HepG2 (cell line): ENCODE measurements at regions not wholly inside any gene's neighbourhood (a gene's known extent, or its start where the extent isn't known, plus 50 kb on each side); places are given as distances from the start of the nearest gene placed in this dataset.

Experiments
- ATAC-seq: fragments of 200-7000 bp; cut with Tn5 transposase; 3 replicates; pipeline ENCODE4 v1.9.1; 2020; ENCODE audit warnings: mild to moderate bottlenecking, moderate library complexity
- BruUV-seq: library from RNA; stranded (reverse); fragments of 400-500 nt; replicated peaks from 2 replicates; lab custom pipeline; 2021; lab: Mats Ljungman, UMichigan
- CTCF ChIA-PET: fragments of 300-600 bp; formaldehyde crosslinking; extraction: SDS; loops from one replicate; lab custom pipeline; 2021; ENCODE audit warnings: low total read pairs, inconsistent platforms, low intra/inter-chr PET ratio; lab: Yijun Ruan, JAX
- POLR2A ChIA-PET: fragments of 350-600 bp; sonication (Branson Sonifier 250); formaldehyde crosslinking; loops from one replicate; lab custom pipeline; 2020; ENCODE audit warnings: antibody characterized with exemption, inconsistent platforms; lab: Yijun Ruan, JAX
- DNase-seq: peaks from one replicate; pipeline ENCODE4 v3.0.0-alpha.2; 2015; ENCODE audit warnings: low spot score
- FAIRE-seq: peaks from 3 replicates; lab custom pipeline; 2011; peaks lifted over from hg19 to GRCh38; lab: Jason Lieb, UNC
- H2AFZ ChIP-seq: one replicate; pipeline ENCODE4 v1.6.1; 2011; ENCODE audit warnings: low read length, inconsistent platforms
- H3K27ac ChIP-seq: fragments of 300-600 bp; 3 replicates; pipeline ENCODE4 v1.8.0; 2011; ENCODE audit warnings: mixed run types, mild to moderate bottlenecking, mixed read lengths, low read length, inconsistent platforms; ENCODE audit not compliant: insufficient read depth; ENCODE audit errors: extremely low read length
- H3K27me3 ChIP-seq, 2 experiments: fragments of 200-600 bp in 1 of 2; 2 replicates in 1 of 2; 3 replicates in 1 of 2; pipeline versions ENCODE4 v1.6.0 to v1.8.0; 2011; ENCODE audit warnings: low read length in 2 of 2, mild to moderate bottlenecking in 2 of 2, moderate library complexity in 2 of 2, inconsistent platforms in 1 of 2; ENCODE audit not compliant: insufficient read depth in 2 of 2, control insufficient read depth in 1 of 2
- H3K36me3 ChIP-seq, 2 experiments: fragments of 200-600 bp in 1 of 2; replicated peaks in 1 of 2; 2 replicates in 1 of 2; 3 replicates in 1 of 2; pipeline versions ENCODE4 v1.5.1 to v1.8.0; 2011; ENCODE audit warnings: low read length in 2 of 2, inconsistent platforms in 1 of 2; ENCODE audit not compliant: insufficient read depth in 2 of 2, control insufficient read depth in 1 of 2
- H3K4me1 ChIP-seq: 2 replicates; pipeline ENCODE4 v1.5.1; 2012; ENCODE audit warnings: low read length, inconsistent platforms; ENCODE audit not compliant: insufficient read depth
- H3K4me2 ChIP-seq: 2 replicates; pipeline ENCODE4 v1.6.0; 2011; ENCODE audit warnings: low read depth, low read length, inconsistent platforms
- H3K4me3 ChIP-seq, 3 experiments: fragments of 200-600 bp in 1 of 3; sonication (generic), shearing (Covaris generic) in 1 of 3; replicated peaks in 1 of 3; 2 replicates each; pipeline ENCODE4 v1.5.1; 2011 to 2016; ENCODE audit warnings: low read length in 3 of 3, inconsistent platforms in 2 of 3, low read depth in 2 of 3, mild to moderate bottlenecking in 2 of 3, control low read depth in 1 of 3, mixed read lengths in 1 of 3; ENCODE audit not compliant: insufficient read depth in 1 of 3
- H3K79me2 ChIP-seq: one replicate; pipeline ENCODE4 v1.6.1; 2011; ENCODE audit warnings: low read length, inconsistent platforms; ENCODE audit not compliant: insufficient read depth
- H3K9ac ChIP-seq: 2 replicates; pipeline ENCODE4 v1.6.0; 2011; ENCODE audit warnings: mild to moderate bottlenecking, low read depth, low read length, inconsistent platforms; ENCODE audit not compliant: insufficient read depth
- H3K9me3 ChIP-seq: 2 replicates; pipeline ENCODE4 v1.5.1; 2012; ENCODE audit warnings: mild to moderate bottlenecking, low read length
- H4K20me1 ChIP-seq: 2 replicates; pipeline ENCODE4 v1.6.0; 2011; ENCODE audit warnings: inconsistent platforms, mild to moderate bottlenecking, low read length, moderate library complexity; ENCODE audit not compliant: insufficient read depth
- AGO1 ChIP-seq: fragments of 200-400 bp; formaldehyde crosslinking; IDR thresholded peaks from 2 replicates; pipeline ENCODE4 v1.6.1; 2017; ENCODE audit warnings: mild to moderate bottlenecking, low read depth, low read length, moderate library complexity; ENCODE audit not compliant: poor library complexity, severe bottlenecking
- CBFB ChIP-seq: sonication (generic); formaldehyde crosslinking; IDR thresholded peaks from 2 replicates; pipeline ENCODE4 v1.4.0; 2020; ENCODE audit warnings: missing genetic modification reagents
- CBX1 ChIP-seq: IDR thresholded peaks from one replicate; pipeline ENCODE4 v1.6.1; 2016; ENCODE audit warnings: antibody characterized with exemption, low read depth
- FOXO1 ChIP-seq: sonication (generic); formaldehyde crosslinking; IDR thresholded peaks from 2 replicates; pipeline ENCODE4 v1.4.0; 2020; ENCODE audit warnings: missing genetic modification reagents
- GMEB1 ChIP-seq: sonication (generic); formaldehyde crosslinking; IDR thresholded peaks from 2 replicates; pipeline ENCODE4 v1.5.1; 2020; ENCODE audit warnings: missing genetic modification reagents, mild to moderate bottlenecking, borderline replicate concordance
- KLF12 ChIP-seq: sonication (generic); formaldehyde crosslinking; IDR thresholded peaks from 2 replicates; pipeline ENCODE4 v1.4.0; 2020; ENCODE audit warnings: missing genetic modification reagents, borderline replicate concordance
- MXI1 ChIP-seq: IDR thresholded peaks from 3 replicates; pipeline ENCODE4 v1.6.1; 2012; ENCODE audit warnings: low read depth, low read length, inconsistent platforms, borderline replicate concordance
- NCOA1 ChIP-seq: sonication (generic); formaldehyde crosslinking; IDR thresholded peaks from 2 replicates; pipeline ENCODE4 v1.9.0; 2021; ENCODE audit warnings: missing genetic modification reagents
- PBX3 ChIP-seq: sonication (generic); formaldehyde crosslinking; IDR thresholded peaks from 2 replicates; pipeline ENCODE4 v1.8.1; 2023; ENCODE audit warnings: missing genetic modification reagents, inconsistent platforms, borderline replicate concordance
- ZNF605 ChIP-seq: sonication (generic); formaldehyde crosslinking; IDR thresholded peaks from 2 replicates; pipeline ENCODE4 v1.8.0; 2022; ENCODE audit warnings: mild to moderate bottlenecking, missing genetic modification reagents
- in situ Hi-C: cut with HindIII; loops from 2 replicates; pipeline ENCODE4 v1.10.0; 2017; ENCODE audit warnings: low pct_unique_long_range_greater_than_20kb; ENCODE audit not compliant: extremely low pct_ligation_motif_present
- intact Hi-C: fragments of 100-400 bp; cut with micrococcal nuclease; formaldehyde crosslinking; loops from one replicate; pipeline ENCODE4 v1.10.0; 2022; ENCODE audit not compliant: unreplicated experiment

- no peak for TF ChIP-seq GMEB1
- TF ChIP-seq MXI1: no peak
- TF ChIP-seq FOXO1: no peak
- TF ChIP-seq CBFB: no peak
- no peak for TF ChIP-seq NCOA1 (CRISPR knock-in tag)
Observed at GRCh38 chr5:25060575-25060974, 415.8 kb upstream of the CDH10 start (continued).

GRCh38 chr5:25056836-25057235, 412.1 kb upstream of the CDH10 start:
- ATAC-seq (no peak), FAIRE-seq (no peak), DNase-seq (no peak)
- no TSS peak for BruUV-seq
- no peak for TF ChIP-seq KLF12 (CRISPR knock-in tag)
- no peak for TF ChIP-seq AGO1
- no peak for TF ChIP-seq CBX1
- TF ChIP-seq PBX3 (CRISPR knock-in tag): no peak
- TF ChIP-seq ZNF605 (CRISPR knock-in tag): no peak
- Histone ChIP-seq H3K27me3 (no peaks in the 10 kb centered on the region), H3K79me2 (no peaks in the 10 kb centered on the region), H3K4me1 (no peaks in the 10 kb centered on the region), H3K9me3 (peaks cover 34% of the 10 kb centered on the region), H3K4me3 (no peak overlapping the region), H3K27ac (no peak overlapping the region), H2AFZ (no peak overlapping the region), H3K36me3 (no peaks in the 10 kb centered on the region), H3K9ac (no peak overlapping the region), H3K4me2 (no peak overlapping the region), H4K20me1 (no peaks in the 10 kb centered on the region)
- intact Hi-C loops (no loop called here), in situ Hi-C loops (no loop called here)
- ChIA-PET POLR2A (no interaction called here), CTCF (no interaction called here)
